Omental fat pad (tissue), 3 donors: ENCODE measurements at regions not wholly inside any gene's neighbourhood (a gene's known extent, or its start where the extent isn't known, plus 50 kb on each side); places are given as distances from the start of the nearest gene placed in this dataset.
"Not testable (repeated sequence)": the region's sequence is repeated elsewhere in the genome, so short reads cannot be mapped to it uniquely, and the experiment has no call there.

Source experiments
- ATAC-seq: fragments of 150-250 bp; one replicate; pipeline ENCODE4 v1.9.1; 2016; ENCODE audit warnings: mild to moderate bottlenecking, moderate library complexity; ENCODE audit not compliant: low FRiP score
- DNase-seq: peaks from one replicate; pipeline ENCODE4 v3.0.0-alpha.2; 2019; ENCODE audit warnings: low spot score
- CTCF ChIP-seq, 3 donors: fragments of 450-650 bp; IDR thresholded peaks; one replicate each; pipeline ENCODE4 v1.5.1; 2016 to 2017; ENCODE audit warnings: antibody characterized with exemption in 3 of 3, mild to moderate bottlenecking in 3 of 3, moderate library complexity in 2 of 3

DNA sequence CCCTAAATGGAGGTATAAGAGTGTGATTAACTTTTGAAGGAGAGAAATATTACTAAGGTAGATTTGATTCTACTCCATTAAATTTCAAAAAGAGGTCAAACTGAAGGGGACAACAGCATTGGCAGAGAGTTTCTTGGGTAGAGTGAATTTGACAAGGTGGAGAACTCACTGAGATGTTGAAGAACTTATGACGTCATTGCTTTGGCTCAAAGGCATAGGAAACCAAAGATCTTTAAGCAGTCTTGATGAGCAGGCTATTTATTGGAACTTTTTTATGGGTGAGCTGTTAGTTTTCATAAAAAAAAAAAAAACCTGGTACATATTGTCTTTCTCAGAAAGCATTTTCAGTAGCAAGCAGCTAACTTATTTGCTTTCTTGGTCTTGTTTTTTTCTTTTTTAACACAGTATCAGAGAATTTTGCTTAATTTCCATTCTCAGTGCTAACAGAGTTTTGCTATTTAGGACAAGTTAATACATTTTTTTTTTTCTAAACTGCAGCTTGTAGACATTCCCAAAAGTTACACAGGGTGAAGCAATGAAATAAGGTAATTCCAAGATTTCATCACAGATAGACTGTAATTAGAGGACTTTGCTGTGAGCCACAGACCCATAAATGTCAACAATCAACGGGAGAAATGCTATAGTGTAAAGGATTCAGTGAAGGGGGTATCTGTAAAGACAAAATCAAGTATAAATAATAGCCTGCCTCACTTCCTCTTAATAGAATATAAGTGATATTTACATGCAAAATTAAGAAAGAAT lies 412.2 kb upstream of the KLHL1 start:
- ATAC-seq = no peak
- no peak for DNase-seq
- TF ChIP-seq CTCF (IDR thresholded peaks at IDR 0.05) = no peak

GRCh38 chr13:70518081-70518480 lies 409.8 kb upstream of the KLHL1 start:
- DNase-seq (no peak), ATAC-seq (no peak)
- TF ChIP-seq CTCF (IDR thresholded peaks at IDR 0.05) = no peak

GRCh38 chr13:70516226-70516625 lies 408.0 kb upstream of the KLHL1 start:
- DNase-seq = no peak
- ATAC-seq = no peak
- TF ChIP-seq CTCF (IDR thresholded peaks at IDR 0.05) = no peak

DNA sequence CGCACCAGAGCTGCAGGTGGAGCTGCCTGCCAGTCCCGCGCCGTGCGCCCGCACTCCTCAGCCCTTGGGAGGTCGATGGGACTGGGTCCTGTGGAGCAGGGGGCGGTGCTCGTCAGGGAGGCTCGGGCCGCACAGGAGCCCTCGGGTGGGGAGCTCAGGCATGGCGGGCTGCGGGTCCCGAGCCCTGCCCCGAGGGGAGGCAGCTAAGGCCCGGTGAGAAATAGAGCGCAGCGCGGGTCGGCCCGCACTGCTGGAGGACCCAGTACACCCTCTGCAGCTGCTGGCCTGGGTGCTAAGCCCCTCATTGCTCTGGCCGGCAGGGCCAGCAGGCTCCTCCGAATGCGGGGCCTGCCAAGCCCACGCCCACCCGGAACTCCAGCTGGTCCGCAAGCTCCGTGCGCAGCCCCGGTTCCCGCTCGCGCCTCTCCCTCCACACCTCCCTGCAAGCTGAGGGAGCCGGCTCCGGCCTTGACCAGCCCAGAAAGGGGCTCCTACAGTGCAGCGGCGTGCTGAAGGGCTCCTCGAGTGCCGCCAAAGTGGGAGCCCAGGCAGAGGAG lies 403.7 kb upstream of the KLHL1 start:
- DNase-seq, ATAC-seq: not testable (repeated sequence)

GRCh38 chr13:70505809-70506208 lies 397.6 kb upstream of the KLHL1 start:
- no peak for TF ChIP-seq CTCF (IDR thresholded peaks at IDR 0.05)
- ATAC-seq (peak; percentile 62), DNase-seq (no peak)

DNA sequence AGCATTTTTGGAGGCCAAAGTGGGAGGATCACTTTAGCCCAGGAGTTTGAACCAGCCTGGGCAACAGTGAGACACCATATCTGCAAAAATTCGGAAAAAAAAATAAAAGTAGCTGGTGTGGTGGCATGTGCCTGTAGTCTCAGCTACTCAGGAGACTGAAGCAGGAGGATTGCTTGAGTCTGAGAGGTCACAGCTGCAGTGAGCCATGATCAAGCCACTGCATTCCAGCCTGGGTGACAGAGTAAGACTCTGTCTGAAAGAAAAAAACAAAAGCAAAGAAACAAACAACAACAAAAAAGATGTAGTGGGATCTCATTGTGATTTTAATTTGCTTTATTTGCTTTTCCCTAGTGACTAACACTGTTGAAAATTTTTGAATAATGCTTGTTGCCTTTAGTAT lies 394.7 kb upstream of the KLHL1 start:
- ATAC-seq (no peak), DNase-seq (no peak)
- no peak for TF ChIP-seq CTCF (IDR thresholded peaks at IDR 0.05)

DNA sequence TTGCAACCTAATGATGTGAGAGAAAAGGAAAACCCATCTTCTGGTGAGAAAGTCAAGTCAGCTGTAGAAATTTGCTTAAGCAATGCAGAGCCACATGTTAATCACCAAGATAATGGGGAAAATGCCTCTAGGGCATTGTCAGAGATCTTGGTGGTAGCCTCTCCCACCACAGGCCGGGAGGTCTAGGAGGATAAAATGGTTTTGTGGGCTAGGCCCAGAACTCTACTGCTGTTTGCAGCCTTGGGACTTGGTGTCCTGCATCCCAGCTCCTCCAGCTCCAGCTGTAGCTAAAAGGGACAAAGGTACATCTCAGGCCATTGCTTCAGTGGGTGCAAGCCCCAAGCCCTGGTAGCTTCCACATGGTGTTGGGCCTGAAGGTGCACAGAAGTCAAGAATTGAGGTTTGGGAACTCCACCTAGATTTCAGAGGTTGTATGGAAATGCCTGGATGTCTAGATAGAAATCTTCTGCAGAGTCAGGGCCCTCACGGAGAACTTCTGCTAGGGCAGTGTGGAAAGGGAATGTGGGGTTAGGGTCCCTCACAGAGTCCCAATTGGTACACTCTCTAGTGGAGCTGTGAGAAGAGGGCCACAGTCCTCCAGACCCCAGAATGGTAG lies 382.2 kb upstream of the KLHL1 start:
- TF ChIP-seq CTCF (IDR thresholded peaks at IDR 0.05) = no peak
- DNase-seq (no peak), ATAC-seq (no peak)
